ENCODE measurements at regions not wholly inside any gene's neighbourhood (a gene's known extent, or its start where the extent isn't known, plus 50 kb on each side); places are given as distances from the start of the nearest gene placed in this dataset.

- TF ChIP-seq TRAFD1 (CRISPR knock-in tag; IDR thresholded peaks at IDR 0.05; ENCODE audit: borderline replicate concordance) (peak; percentile 19; the same call in 1 of the 2 replicates), SP5 (CRISPR knock-in tag; IDR thresholded peaks at IDR 0.05; ENCODE audit: borderline replicate concordance, low read depth) (peak; percentile 96), NKX3-1 (CRISPR knock-in tag; IDR thresholded peaks at IDR 0.05) (peak; percentile 77), YEATS2 (CRISPR knock-in tag; IDR thresholded peaks at IDR 0.05; ENCODE audit: borderline replicate concordance) (peak; percentile 58; the same call in 1 of the 2 replicates), NR2F2 (IDR thresholded peaks at IDR 0.05; ENCODE audit: borderline replicate concordance, low read depth) (peak; percentile 97), HOMEZ (CRISPR knock-in tag; IDR thresholded peaks at IDR 0.05; ENCODE audit: low read depth) (peak; percentile 73; the same call in 1 of the 2 replicates), ZNF605 (CRISPR knock-in tag; IDR thresholded peaks at IDR 0.05) (peak; percentile 96), ZNF280D (CRISPR knock-in tag; IDR thresholded peaks at IDR 0.05) (peak; percentile 93; the same call in 1 of the 2 replicates), SMAD3 (CRISPR knock-in tag; IDR thresholded peaks at IDR 0.05) (peak; percentile 89), ZSCAN20 (CRISPR knock-in tag; IDR thresholded peaks at IDR 0.05; ENCODE audit: borderline replicate concordance) (peak; percentile 77; the same call in 1 of the 2 replicates), NCOA2 (CRISPR knock-in tag; IDR thresholded peaks at IDR 0.05) (peak; percentile 98), ZNF598 (CRISPR knock-in tag; IDR thresholded peaks at IDR 0.05; ENCODE audit: borderline replicate concordance) (peak; percentile 86; the same call in 1 of the 2 replicates), ZNF761 (CRISPR knock-in tag; conservative IDR thresholded peaks at IDR 0.05) (peak; percentile 96), NFIC (IDR thresholded peaks at IDR 0.05; ENCODE audit: low read length) (peak; percentile 74; the same call in 1 of the 2 replicates), PHF8 (CRISPR knock-in tag; IDR thresholded peaks at IDR 0.05) (peak; percentile 51; the same call in 1 of the 2 replicates), KDM5B (CRISPR knock-in tag; IDR thresholded peaks at IDR 0.05; ENCODE audit: borderline replicate concordance) (peak; percentile 95; the same call in 1 of the 2 replicates), ZBTB38 (CRISPR knock-in tag; IDR thresholded peaks at IDR 0.05) (peak; percentile 72; the same call in 1 of the 2 replicates), ARHGAP35 (CRISPR knock-in tag; IDR thresholded peaks at IDR 0.05; ENCODE audit: borderline replicate concordance) (peak; percentile 91), RXRB (CRISPR knock-in tag; IDR thresholded peaks at IDR 0.05; ENCODE audit: borderline replicate concordance) (peak; percentile 99), NFKB2 (CRISPR knock-in tag; IDR thresholded peaks at IDR 0.05; ENCODE audit: borderline replicate concordance) (peak; percentile 92; the same call in 1 of the 2 replicates), ZBTB49 (CRISPR knock-in tag; IDR thresholded peaks at IDR 0.05; ENCODE audit: borderline replicate concordance) (peak; percentile 54; the same call in 1 of the 2 replicates)
These were observed 454.8 kb downstream of the PREX1 start (continued) for GRCh38 chr20:48372851-48373554.
